ENCODE measurements at regions not wholly inside any gene's neighbourhood (a gene's known extent, or its start where the extent isn't known, plus 50 kb on each side); places are given as distances from the start of the nearest gene placed in this dataset.

- no TSS peak for BruUV-seq (replicated peaks)
- H3K4me3 Mint-ChIP-seq (ENCODE audit: low read depth, unreplicated experiment) = no peak overlapping the region
- H3K27me3 Mint-ChIP-seq (ENCODE audit: unreplicated experiment) = no peaks in the 10 kb centered on the region
- intact Hi-C loops (cut with micrococcal nuclease; ENCODE audit: unreplicated experiment) = loop anchor here (10.0 kb wide), 1 partner anchor 148 kb away; the partner anchor contains the start of gene GADD45A
- H3K36me3 Mint-ChIP-seq (ENCODE audit: insufficient read depth, unreplicated experiment) = no peaks in the 10 kb centered on the region
- H3K9me3 Mint-ChIP-seq (ENCODE audit: low read depth, unreplicated experiment) = no peaks in the 10 kb centered on the region
- no peak overlapping the region for H3K27ac Mint-ChIP-seq (ENCODE audit: unreplicated experiment)
- DNase-seq = no peak
- CTCF ChIA-PET = interaction anchor here (0.6 to 1.3 kb wide), 6 partner anchors 8 to 1072 kb away, joined by 3 to 8 read pairs (median 4); no protein-coding TSS in a partner anchor
- no peak for TF ChIP-seq CTCF (IDR thresholded peaks at IDR 0.05; ENCODE audit: unreplicated experiment)
- H3K4me1 Mint-ChIP-seq (ENCODE audit: low read depth, unreplicated experiment) = no peaks in the 10 kb centered on the region
Observed at GRCh38 chr1:67536957-67537666, 106.9 kb upstream of the SERBP1 start.

GRCh38 chr1:67537667-67538018, 107.4 kb upstream of the SERBP1 start:
- no peak for DNase-seq
- Mint-ChIP-seq H3K27me3 (ENCODE audit: unreplicated experiment) (no peaks in the 10 kb centered on the region), H3K4me1 (ENCODE audit: low read depth, unreplicated experiment) (no peaks in the 10 kb centered on the region), H3K9me3 (ENCODE audit: low read depth, unreplicated experiment) (no peaks in the 10 kb centered on the region), H3K27ac (ENCODE audit: unreplicated experiment) (no peak overlapping the region), H3K36me3 (ENCODE audit: insufficient read depth, unreplicated experiment) (no peaks in the 10 kb centered on the region), H3K4me3 (ENCODE audit: low read depth, unreplicated experiment) (no peak overlapping the region)
- intact Hi-C loops (cut with micrococcal nuclease; ENCODE audit: unreplicated experiment) = loop anchor here (10.0 kb wide), 1 partner anchor 147 kb away; the partner anchor contains the start of gene GADD45A
- no TSS peak for BruUV-seq (replicated peaks)
- CTCF ChIA-PET = interaction anchor here (1.3 kb wide), 1 partner anchor 8 kb away, joined by 3 read pairs; no protein-coding TSS in a partner anchor
- TF ChIP-seq CTCF (IDR thresholded peaks at IDR 0.05; ENCODE audit: unreplicated experiment) = no peak

GRCh38 chr1:67540025-67540732, 110.0 kb upstream of the SERBP1 start:
- BruUV-seq (replicated peaks) = no TSS peak

GRCh38 chr1:67540733-67541125, 110.5 kb upstream of the SERBP1 start:
- no peaks in the 10 kb centered on the region for H3K4me1 Mint-ChIP-seq (ENCODE audit: low read depth, unreplicated experiment)
- no peaks in the 10 kb centered on the region for H3K9me3 Mint-ChIP-seq (ENCODE audit: low read depth, unreplicated experiment)
- H3K36me3 Mint-ChIP-seq (ENCODE audit: insufficient read depth, unreplicated experiment) = no peaks in the 10 kb centered on the region
- CTCF ChIA-PET = interaction anchor here (0.7 to 1.5 kb wide), 4 partner anchors 8 to 78 kb away, joined by 3 to 4 read pairs (median 3); no protein-coding TSS in a partner anchor
- BruUV-seq (replicated peaks) = no TSS peak
- no peak for DNase-seq
- no peaks in the 10 kb centered on the region for H3K27me3 Mint-ChIP-seq (ENCODE audit: unreplicated experiment)
- no peak overlapping the region for H3K27ac Mint-ChIP-seq (ENCODE audit: unreplicated experiment)
- intact Hi-C loops (cut with micrococcal nuclease; ENCODE audit: unreplicated experiment) = no loop called here
- H3K4me3 Mint-ChIP-seq (ENCODE audit: low read depth, unreplicated experiment) = no peak overlapping the region
- no peak for TF ChIP-seq CTCF (IDR thresholded peaks at IDR 0.05; ENCODE audit: unreplicated experiment)

More at GRCh38 chr1:67540025-67540732, 110.0 kb upstream of the SERBP1 start:
- no peak overlapping the region for H3K4me3 Mint-ChIP-seq (ENCODE audit: low read depth, unreplicated experiment)
- no peaks in the 10 kb centered on the region for H3K9me3 Mint-ChIP-seq (ENCODE audit: low read depth, unreplicated experiment)
- no peak for TF ChIP-seq CTCF (IDR thresholded peaks at IDR 0.05; ENCODE audit: unreplicated experiment)
- H3K36me3 Mint-ChIP-seq (ENCODE audit: insufficient read depth, unreplicated experiment) = no peaks in the 10 kb centered on the region
- no peaks in the 10 kb centered on the region for H3K4me1 Mint-ChIP-seq (ENCODE audit: low read depth, unreplicated experiment)
- no peak for DNase-seq
- no peaks in the 10 kb centered on the region for H3K27me3 Mint-ChIP-seq (ENCODE audit: unreplicated experiment)
- CTCF ChIA-PET = interaction anchor here (1.0 kb wide), 2 partner anchors 12 to 17 kb away, joined by 3 read pairs; no protein-coding TSS in a partner anchor
- intact Hi-C loops (cut with micrococcal nuclease; ENCODE audit: unreplicated experiment) = no loop called here
- H3K27ac Mint-ChIP-seq (ENCODE audit: unreplicated experiment) = no peak overlapping the region
